DMS153 (cell line): ENCODE measurements at regions not wholly inside any gene's neighbourhood (a gene's known extent, or its start where the extent isn't known, plus 50 kb on each side); places are given as distances from the start of the nearest gene placed in this dataset.
A peak's percentile ranks its signal among the peaks of the same experiment; 100 is the strongest.

Experiments
- DNase-seq: peaks from one replicate; lab custom pipeline; 2025; lab: John Stamatoyannopoulos, UW

- no peak for DNase-seq
These were observed 78.0 kb upstream of the MGAT5 start for GRCh38 chr2:134175834-134176233.

GRCh38 chr2:134177351-134177931 is 76.4 kb upstream of the MGAT5 start:
- DNase-seq, result peak; percentile 20

- no peak for DNase-seq
These were observed 75.6 kb upstream of the MGAT5 start for GRCh38 chr2:134178138-134178877.

GRCh38 chr2:134181219-134181618 is 72.7 kb upstream of the MGAT5 start:
- DNase-seq, result peak; percentile 83

DNA sequence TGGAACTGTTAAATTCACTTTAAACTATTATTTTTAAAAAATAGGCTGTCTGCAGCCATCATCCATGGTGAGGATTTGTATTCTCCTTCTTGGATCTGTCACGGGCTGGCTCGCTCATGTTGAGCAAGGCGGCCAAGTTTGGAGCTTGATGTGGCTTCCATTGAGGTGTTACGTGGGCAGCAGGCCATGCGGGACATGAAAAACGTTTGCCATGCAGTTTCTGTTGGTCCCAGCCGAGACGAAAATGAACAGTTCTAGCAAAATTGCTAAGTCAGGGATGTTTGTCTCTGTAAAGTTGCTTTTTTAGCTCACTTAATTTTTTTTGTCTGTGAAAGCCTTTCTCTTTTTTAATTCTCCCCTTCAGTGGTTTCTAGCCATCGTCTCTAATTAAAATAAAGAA is 70.2 kb upstream of the MGAT5 start:
- DNase-seq, result no peak

DNA sequence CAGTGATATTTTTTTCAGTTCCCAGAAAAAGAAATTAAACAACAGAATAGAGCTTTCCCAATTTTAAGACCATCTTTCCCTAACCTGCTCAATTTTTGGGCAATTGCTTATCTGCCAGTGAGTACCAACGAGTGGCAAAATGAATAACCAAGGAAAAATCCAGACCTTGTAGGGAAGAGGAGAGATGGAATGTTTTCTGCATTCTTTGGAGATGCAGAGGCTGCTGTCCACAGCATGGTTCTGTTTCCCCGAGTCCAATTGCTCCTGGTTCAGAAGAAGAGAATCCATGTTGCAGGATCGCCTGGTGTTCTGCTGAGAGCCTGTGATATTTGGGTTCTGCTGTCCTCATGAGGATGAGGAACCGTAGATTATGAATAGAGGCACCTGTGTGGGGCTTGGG is 68.2 kb upstream of the MGAT5 start:
- DNase-seq, result no peak

DNA sequence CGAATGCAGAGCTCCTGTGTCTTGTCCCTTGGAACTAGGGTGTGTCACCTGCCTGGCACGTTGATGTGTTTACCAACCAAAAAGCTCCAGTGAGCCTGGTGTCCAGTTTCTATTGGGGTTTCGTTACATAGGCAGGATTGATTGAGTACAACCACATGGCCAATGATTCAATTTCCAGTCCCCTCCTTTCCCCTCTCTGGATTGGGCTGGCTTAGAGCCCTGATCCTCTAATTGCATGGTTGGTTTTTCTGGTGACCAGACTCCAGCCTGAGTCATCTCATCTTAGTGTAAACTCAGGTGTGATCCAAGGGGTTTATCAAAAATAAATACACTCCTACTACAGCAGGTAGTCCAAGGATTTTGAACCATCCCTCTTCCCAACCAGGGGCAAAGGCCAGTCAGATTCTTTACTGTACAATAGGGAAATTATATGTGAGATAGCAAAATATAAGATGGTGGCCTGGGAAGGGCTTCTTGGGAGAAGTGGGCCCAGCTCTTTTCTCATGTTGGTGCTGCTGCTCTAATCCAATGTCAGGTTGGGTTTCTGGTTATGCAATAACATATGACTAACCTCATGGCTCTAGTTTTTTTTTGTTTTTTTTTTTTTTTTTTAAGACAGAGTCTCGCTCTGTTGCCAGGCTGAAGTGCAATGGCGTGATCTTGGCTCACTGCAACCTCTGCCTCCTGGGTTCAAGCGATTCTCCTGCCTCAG is 64.7 kb upstream of the MGAT5 start:
- peak; percentile 9 for DNase-seq

GRCh38 chr2:134190062-134190806 is 63.6 kb upstream of the MGAT5 start:
- no peak for DNase-seq

DNA sequence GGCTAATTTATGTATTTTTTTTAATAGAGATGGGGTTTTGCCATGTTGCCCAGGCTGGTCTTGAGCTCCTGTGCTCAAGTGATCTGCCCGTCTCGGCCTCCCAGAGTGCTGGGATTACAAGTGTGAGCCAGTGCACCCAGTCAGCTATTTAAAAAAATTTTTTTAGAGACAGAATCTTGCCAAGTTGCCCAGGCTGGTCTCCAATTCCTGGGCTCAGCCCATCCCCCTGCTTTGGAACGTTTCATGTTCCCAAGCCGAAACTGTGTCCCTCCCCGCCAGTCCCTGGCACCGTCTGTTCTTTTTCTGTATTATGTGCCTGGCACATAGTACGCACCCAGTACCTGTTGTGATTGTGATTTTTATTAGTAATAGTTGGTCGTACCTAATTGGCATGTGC is 63.1 kb upstream of the MGAT5 start:
- no peak for DNase-seq

DNA sequence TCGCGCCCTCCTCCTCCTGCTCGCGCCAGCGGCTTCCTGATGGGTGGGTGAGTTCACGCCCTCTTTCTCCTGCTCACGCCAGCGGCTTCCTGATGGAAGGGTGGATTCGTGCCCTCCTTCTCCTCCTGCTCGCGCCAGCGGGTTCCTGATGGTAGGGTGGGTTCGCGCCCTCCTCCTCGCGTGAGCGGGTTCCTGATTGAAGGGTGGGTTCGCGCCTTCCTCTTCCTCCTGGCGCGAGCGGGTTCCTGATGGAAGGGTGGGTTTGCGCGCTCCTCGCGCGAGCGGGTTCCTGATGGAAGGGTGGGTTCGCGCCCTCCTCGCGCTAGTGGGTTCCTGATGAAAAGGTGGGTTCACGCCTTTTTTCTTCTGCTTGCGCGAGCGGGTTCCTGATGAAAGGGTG is 62.0 kb upstream of the MGAT5 start:
- no peak for DNase-seq

DNA sequence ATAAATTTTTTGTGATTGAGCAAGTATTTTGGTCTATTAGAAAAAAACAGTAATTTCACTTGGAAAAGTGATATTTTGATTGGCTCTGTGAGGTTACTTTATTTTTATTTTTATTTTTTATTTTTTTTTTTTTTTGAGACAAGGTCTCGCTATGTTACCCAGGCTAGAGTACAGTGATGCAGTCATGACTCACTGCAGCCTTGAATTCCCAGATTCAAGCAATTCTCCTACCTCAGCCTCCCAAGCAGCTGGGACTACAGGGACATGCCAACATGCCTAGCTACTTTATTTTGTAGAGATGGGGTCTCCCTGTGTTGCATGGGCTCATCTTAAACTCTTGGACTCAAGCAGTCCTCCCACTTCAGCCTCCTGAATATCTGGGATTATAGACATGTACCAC is 60.9 kb upstream of the MGAT5 start:
- no peak for DNase-seq

DNA sequence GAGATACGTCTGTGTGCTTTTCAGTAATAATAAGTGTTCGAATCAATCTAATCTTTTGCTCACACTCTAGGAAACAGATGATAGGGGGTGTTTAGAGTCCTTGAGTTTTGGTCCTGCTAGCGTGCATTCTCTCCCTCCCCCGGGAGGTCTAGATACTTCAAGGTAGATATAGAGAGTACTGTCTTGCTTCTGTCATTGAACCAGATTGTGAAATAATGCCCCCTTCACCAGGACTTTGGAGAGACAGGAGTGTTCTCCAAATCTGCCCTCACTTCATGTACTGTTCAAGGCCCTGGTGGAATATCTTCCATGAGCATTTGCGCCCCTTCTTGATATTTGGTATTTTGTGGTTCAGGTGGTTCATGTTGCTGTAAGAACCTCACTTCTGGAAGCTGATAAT is 59.4 kb upstream of the MGAT5 start:
- no peak for DNase-seq

- DNase-seq, result no peak
These were observed 58.5 kb upstream of the MGAT5 start for GRCh38 chr2:134195341-134195740.

- no peak for DNase-seq
These were observed 56.4 kb upstream of the MGAT5 start for GRCh38 chr2:134197445-134197844.

GRCh38 chr2:134198006-134198634 is 55.8 kb upstream of the MGAT5 start:
- no peak for DNase-seq

DNA sequence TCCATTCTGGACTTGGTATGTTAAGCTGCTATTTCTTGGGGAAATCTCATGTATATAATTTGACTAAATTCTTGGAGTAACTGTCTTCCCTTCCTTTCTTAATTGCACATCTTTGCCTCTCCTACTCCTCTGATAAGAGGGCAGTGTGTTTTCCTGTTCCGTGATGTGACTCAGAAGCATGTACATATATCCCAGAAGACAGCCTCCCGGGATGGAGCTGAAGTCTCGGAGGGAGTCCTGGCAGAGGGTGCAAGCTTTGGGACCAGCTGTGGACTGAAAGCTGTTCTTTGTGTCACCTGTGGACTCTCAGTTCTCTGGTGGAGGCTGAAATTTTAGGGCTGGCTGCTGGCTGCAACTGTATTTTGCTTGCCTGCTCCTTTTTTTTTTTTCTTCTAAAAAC is 54.7 kb upstream of the MGAT5 start:
- no peak for DNase-seq

DNA sequence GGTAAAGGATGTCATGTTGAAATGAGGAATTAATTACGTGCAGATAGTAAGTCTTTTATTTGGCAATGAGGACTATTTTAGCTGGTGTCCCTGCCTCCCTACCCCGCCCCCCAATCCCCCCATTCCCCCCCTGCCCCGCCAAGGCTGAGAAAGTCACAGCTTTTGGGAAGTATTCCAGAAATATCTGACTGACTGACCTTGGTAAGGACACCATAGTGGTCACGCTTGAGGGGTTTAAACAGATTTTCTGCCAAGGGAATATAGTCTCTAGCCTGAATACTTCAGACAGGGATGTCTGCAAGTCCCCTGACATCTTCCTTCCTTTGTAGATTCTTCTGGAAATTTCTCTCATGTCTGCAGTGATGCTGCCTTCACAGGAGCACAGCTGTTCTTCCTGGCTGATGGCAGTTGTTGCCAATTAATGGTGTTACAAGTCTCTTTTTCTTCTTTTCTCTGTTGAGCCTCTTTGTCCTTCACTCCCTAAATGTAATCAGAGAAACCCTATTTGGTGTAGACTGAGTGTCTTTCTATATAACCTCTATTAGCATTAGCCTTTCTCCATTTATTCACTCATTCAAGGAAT is 53.7 kb upstream of the MGAT5 start:
- no peak for DNase-seq

- no peak for DNase-seq
These were observed 52.3 kb upstream of the MGAT5 start for GRCh38 chr2:134201533-134201932.

GRCh38 chr2:134202371-134202770 is 51.5 kb upstream of the MGAT5 start:
- no peak for DNase-seq

GRCh38 chr2:134203175-134203574 is 50.7 kb upstream of the MGAT5 start:
- no peak for DNase-seq
